HG03439 (cell line): ENCODE measurements at regions not wholly inside any gene's neighbourhood (a gene's known extent, or its start where the extent isn't known, plus 50 kb on each side); places are given as distances from the start of the nearest gene placed in this dataset.
"Not testable (repeated sequence)": the region's sequence is repeated elsewhere in the genome, so short reads cannot be mapped to it uniquely, and the experiment has no call there.

Experiments
- ATAC-seq: cut with Tn5 transposase; IDR thresholded peaks from one replicate; pipeline ENCODE4 v1.9.1; 2021; ENCODE audit warnings: mild to moderate bottlenecking, moderate library complexity; ENCODE audit not compliant: unreplicated experiment

DNA sequence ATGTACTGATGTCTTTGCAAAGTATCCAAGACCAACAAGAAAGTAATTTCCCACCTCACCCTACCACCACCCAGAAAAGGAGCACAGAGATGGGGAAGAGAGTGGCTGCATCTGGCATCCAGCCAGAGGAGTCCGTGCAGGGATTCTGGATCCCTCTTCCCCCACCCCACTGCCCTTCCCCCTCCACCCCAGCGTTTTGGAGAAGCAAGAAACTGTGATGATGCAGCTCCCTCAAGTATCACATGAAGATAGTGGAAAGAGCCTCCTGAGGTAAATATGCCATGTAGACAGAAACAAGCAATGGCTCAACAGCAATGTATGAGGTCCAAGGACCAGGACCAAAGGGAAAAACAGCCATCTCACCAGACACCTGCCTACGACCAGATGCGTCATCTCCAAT lies 153.8 kb downstream of the DEPDC1B start:
- ATAC-seq = no peak

DNA sequence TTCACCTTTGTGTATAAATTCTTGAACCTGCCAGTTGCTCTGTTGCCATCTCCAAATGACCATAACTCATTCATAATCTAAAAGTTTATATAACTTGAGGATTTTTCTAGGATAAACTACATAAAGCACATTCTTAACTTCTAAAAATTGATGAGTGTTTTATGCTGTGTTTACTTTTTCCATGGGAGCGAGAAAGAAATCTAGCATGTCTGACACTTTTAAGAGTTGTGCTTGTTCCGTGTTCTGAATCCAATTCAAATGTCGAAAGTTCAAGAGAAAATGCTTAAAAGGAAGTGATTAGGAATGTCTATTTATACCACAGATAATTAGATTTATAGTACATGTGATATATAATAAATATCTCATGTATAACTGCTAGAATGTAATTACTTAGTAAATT lies 154.4 kb downstream of the DEPDC1B start:
- no peak for ATAC-seq

DNA sequence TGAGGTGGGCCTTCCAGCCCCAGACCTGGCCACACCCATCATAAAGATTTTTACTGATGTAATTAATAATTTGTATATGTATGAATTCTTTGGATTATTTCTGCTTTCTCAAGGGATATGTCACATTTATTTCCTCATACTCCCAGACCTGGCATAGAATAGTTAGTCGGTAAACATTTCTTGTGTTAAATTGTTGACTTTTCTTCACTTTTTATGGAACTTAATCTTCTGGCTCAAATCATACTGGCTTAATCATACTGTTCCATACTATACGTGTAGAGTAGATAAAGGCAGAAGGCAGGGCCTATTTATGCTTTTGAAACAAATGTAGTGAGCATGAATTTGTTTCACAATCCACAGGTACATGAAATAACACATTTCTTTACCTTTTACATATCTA lies 155.8 kb downstream of the DEPDC1B start:
- no peak for ATAC-seq

DNA sequence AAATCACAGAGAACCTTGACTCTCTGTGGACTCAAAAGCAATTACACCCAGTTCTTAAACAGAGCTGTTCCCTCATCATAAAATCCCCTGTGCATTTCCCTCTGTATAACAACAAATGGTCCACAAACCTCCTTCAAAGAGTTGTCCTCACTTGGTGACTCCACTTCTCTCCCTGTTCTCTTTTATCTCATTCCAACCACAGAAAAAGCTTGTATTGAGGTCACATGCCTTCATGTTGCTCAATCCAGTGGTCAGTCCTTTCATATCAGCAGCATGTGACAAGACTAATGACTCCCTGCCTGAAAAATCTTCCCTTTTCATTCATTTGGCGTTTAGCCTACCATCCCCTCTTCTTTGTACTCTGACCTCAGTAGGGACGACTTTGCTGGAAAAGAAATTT lies 158.0 kb downstream of the DEPDC1B start:
- ATAC-seq = peak; percentile 18

DNA sequence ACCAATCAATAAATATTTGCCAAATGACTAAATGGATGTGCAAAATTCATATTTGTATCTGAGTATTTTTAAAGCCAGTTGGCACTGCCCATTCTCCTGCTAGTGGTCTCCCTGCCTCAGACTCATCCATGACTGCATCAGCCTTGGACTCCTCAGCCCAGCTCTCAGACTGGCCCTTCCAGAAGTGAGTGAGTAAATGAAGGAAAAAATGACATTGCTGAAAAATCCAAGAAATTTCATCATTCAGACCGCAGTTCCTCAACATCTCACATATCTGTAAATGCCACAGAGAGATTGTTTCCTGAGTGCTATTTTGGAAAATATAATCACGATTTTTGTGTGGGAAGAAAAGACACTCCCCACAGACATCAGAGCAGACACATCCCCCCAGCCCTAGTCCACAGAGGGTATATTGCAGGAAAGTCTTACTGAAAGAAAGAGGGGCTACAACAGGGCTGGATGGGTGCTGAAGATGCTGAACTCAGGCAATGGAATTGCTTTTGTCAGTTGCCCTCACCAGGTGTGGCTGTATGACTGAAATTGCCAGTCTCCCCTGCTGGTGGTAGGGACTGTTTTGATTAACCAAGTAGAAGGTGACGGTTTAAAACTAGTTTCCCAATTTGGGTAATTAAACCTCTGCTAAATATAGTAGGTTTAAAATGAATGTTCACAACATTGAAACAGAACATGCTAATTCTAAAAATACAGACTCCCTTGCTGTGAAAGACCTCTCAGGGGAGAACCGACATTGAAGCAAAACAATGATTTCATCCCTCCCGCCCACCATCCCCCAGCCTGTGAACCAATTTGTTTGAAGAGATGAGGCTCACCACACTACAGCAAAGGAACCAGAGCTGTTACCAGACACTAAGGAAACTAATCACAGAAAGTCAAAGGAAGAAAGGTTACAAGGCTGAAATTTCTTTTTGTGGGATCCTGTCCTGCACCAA lies 158.8 kb downstream of the DEPDC1B start:
- ATAC-seq = peak; percentile 94

DNA sequence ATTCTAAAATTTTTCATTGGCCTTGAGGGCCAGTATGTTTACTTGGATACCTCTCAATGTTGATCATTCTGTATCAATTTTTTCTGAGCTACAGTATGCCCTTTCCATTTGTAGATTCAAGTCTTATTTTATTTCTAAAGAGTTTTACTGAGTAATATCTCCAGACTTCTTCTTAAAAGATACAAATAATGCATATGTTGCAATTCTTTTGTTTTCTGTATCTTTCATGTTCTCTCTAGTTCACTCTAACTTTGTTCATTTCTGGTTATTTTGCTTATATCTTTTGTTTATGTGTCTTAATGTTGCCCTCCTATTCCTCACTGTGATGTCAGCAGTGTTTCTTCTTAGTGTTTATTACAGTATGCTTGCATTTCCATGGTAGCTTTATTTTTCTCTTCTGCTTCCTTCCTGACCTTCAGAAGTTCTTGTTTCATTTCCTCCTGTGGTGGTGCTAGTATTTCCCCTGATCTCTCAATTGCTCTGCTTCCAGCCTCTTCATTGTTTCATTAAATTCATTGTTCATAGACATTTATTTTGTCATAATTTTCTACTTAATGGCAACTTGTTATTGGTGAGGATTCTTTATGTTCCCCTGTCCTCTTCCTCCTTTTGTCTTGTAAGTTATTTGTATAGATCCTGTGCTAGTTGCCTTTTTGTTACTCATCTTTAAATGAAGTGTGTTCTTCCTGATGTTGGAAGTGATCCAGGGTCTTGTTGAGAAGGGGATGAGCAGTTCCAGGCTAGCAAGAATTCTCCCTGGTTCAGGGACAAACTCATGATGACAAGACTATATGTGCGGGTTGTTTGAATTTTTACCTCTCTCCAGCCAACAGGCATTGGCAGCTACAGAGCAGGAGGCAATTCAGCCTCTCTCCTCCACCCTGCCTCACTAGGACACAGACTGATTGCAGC lies 160.8 kb downstream of the DEPDC1B start:
- ATAC-seq = no peak

DNA sequence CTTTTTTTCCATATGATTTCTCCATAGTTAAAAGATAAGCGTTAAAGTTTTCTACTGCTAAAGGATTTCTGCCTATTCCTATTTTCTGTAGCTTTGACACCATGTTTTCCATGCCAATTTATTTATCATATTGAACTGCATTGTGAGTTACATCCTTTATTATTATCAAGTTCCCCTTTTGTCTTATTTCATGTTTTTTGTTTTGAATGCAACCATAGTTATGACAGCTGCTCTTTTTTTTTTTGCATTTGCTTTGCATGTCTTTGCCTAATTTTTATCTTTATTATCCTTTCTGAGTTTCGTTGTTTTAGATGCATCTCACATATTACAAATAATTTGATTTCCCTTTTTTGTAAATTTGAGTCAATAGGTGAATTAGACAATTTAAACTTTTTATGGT lies 161.5 kb downstream of the DEPDC1B start:
- no peak for ATAC-seq

DNA sequence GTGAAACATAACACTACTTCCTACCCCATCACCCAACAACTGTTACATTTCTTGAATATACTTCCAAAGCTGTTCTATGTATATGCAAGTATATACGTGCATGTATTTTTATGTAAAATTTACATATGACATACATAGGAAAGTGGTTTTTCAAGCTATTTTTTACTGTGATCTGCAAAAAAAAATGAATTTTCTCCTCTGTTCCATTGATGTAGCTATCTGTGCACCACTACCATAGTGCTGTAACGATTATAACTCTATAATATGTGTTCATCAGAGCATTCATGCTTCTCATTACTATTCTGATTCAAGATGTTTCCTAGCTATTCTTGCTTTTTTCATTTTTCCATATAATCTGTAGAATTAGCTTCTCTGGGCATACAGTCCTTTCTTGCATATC lies 164.0 kb downstream of the DEPDC1B start:
- no peak for ATAC-seq

DNA sequence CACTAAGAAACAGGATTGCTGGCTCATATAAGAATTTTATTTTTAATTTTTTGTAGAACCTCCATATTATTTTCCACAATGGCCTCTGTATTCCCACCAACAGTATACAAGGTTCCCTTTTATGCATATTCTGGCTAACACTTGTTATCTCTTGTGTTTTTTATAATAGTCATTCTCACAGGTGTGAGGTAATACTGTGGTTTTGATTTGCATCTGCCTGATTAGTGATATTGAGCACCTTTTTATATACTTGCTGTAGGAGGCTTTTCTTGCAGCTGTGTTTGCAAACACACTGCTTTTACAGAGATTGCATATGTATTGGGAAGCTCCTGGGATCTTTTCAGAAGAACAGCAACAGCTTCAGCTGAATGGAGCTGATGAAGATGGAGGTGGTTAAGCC lies 164.8 kb downstream of the DEPDC1B start:
- peak; percentile 74 for ATAC-seq

DNA sequence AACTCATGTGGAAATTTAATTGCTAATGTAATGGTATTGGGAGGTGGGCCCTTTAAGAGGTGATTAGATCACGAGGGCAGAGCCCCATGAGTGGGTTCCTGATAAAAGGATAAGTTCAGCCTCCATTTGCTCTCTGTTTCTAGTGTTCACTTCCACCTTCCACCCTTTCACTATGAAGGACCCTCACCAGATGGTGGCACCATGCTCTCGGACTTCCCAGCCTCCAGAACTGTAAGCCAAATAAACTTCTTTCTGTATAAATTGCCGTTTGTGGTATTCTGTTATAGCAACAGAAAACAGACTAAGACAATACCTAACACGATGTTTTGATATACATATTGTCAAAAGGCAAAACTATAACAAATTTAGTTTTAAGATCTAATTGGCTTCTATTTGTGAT lies 166.2 kb downstream of the DEPDC1B start:
- no peak for ATAC-seq

DNA sequence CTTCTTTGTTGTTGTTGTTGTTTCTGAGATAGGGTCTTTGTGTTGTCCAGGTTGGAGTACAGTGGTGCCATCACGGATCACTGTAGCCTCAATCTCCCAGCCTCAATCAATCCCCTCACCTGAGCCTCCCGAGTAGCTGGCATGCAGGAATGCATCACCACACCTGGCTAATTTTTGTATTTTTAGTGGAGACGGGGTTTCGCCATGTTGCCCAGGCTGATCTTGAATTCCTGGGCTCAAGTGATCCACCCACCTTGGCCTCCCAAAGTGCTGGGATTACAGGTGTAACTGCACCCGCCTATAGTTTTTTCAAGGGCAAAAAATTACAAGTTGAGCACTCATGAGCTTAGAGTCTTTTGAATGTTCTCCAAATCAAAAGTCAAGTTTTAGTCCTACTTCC lies 167.2 kb downstream of the DEPDC1B start:
- ATAC-seq = not testable (repeated sequence)

DNA sequence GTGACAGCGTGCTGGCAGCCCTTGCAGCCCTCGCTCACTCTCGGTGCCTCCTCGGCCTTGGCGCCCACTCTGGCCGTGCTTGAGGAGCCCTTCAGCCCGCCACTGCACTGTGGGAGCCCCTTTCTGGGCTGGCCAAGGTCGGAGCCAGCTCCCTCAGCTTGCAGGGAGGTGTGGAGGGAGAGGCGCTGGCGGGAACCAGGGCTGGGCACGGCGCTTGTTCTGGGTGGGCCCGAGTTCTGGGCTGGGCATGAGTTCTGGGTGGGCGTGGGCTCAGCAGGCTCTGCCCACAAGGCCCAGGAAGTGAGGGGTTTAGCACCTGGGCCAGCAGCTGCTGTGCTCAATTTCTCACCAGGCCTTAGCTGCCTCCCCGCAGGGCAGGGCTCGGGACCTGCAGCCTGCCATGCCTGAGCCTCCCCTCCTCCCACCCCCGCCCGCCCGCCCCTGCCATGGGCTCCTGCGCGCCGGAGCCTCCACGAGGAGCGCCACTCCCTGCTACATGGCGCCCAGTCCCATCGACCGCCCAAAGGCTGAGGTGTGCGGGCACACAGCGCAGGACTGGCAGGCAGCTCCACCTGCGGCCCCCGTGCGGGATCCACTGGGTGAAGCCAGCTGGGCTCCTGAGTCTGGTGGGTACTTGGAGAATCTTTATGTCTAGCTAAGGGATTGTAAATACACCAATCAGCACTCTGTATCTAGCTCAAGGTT lies 169.7 kb downstream of the DEPDC1B start:
- not testable (repeated sequence) for ATAC-seq

DNA sequence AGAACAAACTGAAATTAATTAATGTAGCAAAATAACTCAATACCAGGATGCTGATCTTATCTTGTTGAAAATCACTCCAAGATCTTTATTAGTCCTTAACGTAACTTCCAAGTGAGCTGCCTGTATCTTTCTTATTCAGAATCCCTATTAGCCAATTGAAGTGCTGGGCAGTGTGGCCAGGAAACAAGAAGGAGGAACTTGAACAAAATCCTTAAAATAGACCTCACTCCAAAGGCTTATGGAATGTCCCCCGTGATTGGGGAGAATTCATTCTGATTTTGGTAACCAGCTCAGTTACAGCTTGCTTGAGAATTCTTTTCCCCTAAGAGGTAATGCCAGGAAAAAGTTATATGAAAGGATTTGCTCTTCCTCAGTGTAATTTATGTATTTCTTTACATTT lies 171.0 kb downstream of the DEPDC1B start:
- no peak for ATAC-seq

DNA sequence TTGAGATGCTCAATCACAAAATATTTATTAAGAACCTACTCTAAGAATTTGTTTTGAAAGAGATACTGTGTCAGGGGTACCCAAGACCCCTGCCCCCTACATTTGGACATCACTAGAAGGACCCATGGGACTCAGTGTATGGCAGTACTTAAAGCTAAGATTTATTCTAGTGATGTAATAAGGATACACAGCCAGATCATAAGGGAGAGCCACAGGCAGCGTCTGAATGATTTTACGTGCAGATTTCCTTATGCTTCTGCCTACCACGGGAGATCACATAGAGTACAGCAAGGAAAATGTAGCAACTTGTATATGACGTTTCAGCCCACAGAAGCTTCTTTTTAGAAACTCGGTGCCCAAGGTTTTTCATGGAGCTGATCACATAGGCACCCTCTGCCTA lies 172.9 kb downstream of the DEPDC1B start:
- no peak for ATAC-seq

DNA sequence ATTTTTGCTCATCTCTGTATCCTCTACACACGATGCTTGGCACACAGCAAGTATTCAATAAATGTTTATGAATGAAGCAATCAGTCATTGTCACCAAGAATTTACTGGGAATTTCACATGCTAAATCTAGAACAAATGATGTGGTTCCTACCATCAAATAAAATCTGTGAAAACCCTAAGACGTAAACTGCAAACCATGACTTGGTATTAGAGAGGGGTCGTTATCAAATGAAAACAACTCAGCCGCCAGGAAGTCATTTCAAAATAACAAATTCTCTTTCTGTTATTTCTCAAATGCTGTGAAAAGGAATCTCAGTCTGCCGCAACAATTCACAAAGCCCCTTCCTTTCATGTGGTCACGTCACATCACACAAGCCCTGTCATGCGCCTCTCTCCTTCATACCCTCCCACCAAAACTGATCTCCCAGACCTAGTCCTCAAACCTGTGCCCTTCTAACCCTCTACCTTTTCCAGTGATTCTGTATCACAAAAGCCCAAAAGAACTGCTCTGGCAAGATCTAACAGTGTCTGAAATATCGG lies 173.6 kb downstream of the DEPDC1B start:
- ATAC-seq = no peak

DNA sequence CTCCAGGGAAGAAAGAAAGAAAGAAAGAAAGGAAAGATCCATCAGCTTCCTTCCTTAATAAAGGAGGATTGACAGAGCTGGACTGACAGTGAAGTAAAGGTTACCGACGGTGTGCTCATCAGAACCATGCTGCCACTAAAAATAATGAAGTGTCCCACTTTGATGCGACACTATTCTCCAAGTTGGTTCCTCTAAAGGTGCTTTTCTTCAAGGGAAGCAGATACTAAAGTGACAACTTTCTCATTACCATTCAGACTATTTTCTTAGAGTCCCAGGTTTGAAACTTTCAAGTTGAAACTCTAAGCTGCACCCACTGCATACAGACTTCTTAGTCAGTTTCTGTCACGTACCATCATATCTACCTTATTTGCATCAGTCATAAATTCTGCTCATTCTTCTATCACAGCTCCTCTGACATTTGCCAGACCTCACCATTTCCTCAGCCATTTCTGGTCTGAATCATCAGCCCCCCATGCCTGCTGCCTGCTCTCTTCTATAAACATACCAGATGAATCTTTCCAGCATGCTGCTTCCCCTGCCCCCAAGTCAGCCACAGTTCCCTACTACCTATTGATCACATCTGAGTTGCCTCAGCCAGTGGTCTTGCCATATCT lies 177.6 kb downstream of the DEPDC1B start:
- peak; percentile 79 for ATAC-seq

DNA sequence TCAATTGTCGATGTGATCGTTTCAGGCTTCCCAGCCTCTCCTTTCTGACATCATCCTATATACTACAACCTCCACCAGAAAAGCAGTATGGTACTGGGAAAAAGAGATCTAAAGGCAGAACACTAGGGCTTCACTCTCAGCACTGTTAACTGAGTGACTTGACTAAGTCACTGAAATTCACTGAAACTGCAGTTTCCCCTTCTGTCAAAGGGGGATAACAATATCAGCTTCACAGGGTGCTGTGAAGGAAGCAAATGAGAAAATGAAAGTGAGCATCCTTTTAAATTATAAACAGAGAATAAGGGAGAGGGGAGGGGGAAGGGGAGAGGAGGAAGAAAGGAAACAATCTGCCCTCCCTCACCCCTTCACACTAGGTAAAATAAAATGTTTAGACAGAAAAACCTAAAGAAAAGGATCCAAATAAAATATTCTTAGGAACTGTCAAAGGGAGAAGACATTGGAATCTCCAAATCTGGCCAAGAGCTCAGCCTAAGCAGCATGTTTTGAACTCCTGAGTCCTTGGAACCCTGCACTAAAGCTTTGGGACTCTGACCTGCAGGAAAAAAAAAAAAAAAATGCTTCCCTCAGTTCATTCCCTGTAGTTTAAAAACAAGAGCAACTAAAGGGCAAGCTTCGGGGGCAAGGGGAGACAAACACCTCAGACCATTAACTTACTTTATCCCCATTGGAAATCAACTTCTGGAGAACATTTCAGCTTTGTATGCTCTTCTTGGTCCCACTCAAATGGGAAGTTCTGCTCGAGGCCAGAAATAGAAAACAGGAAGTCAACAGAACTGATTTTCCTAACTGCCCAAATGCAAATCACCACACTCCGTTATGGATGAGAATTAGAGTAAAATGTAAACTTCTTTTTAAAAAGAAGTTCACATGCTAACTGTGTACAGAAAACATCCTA lies 178.3 kb downstream of the DEPDC1B start:
- ATAC-seq = peak; percentile 38

DNA sequence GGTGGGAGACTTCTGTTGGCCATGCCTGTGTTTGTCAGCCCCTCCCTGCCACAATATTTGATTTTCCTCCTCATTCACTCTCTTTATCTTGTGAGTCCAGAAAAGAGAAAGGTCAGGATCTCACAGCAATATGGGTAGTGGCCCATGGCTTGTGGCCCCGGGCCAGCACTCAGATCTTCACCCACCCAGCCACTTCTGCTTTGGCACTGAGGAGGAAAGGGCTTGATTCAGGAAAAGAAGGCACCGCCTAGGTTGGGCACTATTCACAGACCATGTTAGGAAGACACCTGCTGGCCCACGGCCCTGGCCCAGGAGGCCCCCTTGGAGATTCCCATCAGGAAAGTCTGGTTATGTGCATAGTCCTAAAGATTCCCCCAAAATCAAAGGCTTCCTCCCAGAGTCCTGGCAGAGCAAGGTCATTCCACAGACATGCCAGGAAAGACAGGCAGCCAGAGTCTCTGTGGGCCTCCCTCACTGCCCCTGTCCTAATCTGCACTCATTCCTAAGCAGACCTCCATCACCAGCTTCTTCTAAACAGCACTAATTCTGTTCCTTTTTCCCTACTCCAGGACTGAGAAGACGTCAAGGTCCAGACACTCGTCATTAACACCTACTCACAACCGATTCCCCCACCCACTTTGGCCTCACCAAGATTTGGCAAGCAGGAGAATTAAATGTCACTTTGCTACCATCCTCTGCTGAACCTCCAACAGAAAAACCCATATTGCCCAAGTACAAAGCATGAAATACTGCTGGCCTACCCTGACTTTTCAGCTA lies 179.3 kb downstream of the DEPDC1B start:
- ATAC-seq = no peak

DNA sequence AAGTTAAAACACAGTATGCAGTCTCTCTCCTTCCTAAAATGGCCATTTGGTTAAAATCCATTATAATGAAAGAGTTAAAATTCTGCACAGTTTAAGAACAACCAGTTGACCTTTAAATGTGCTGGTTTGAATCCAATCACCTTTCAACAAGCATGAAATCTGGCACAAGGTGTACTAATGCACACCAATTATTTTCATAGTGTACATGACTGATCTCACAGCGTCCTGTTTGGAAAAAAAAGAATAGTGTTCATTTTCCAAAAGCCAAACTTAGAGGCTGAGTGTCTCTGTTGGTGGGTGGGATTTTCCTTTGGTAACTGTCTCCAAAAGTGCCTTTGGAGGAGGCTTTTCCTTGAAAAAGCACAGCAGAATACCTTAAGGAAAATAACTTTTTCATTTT lies 180.6 kb downstream of the DEPDC1B start:
- no peak for ATAC-seq
